Activated T-cell treated with anti-CD3 and anti-CD28 coated beads for 24 hours (primary cell): ENCODE measurements at regions not wholly inside any gene's neighbourhood (a gene's known extent, or its start where the extent isn't known, plus 50 kb on each side); places are given as distances from the start of the nearest gene placed in this dataset.

ENCODE experiments used
- DNase-seq: peaks from one replicate; pipeline ENCODE4 v3.0.0-alpha.2; 2020; ENCODE audit warnings: low read depth

- no peak for DNase-seq
Observed at GRCh38 chr10:131425752-131426533, 114.4 kb upstream of the TCERG1L start.

GRCh38 chr10:131426534-131426898, 115.0 kb upstream of the TCERG1L start:
- no peak for DNase-seq

- no peak for DNase-seq
Observed at GRCh38 chr10:131427281-131427680, 115.8 kb upstream of the TCERG1L start.

- no peak for DNase-seq
Observed at GRCh38 chr10:131427901-131428300, 116.4 kb upstream of the TCERG1L start.

- DNase-seq, result no peak
Observed at GRCh38 chr10:131429141-131429540, 117.6 kb upstream of the TCERG1L start.

- DNase-seq, result no peak
Observed at GRCh38 chr10:131429942-131430341, 118.4 kb upstream of the TCERG1L start.

- no peak for DNase-seq
Observed at GRCh38 chr10:131430716-131431412, 119.3 kb upstream of the TCERG1L start.

- no peak for DNase-seq
Observed at GRCh38 chr10:131431533-131431932, 120.0 kb upstream of the TCERG1L start.

GRCh38 chr10:131431978-131432690, 120.6 kb upstream of the TCERG1L start:
- no peak for DNase-seq

- no peak for DNase-seq
Observed at GRCh38 chr10:131433568-131433967, 122.0 kb upstream of the TCERG1L start.

- DNase-seq, result no peak
Observed at GRCh38 chr10:131435232-131435631, 123.7 kb upstream of the TCERG1L start.

- DNase-seq, result no peak
Observed at GRCh38 chr10:131435760-131436457, 124.4 kb upstream of the TCERG1L start.

GRCh38 chr10:131436458-131436857, 124.9 kb upstream of the TCERG1L start:
- no peak for DNase-seq

GRCh38 chr10:131437556-131438475, 126.3 kb upstream of the TCERG1L start:
- no peak for DNase-seq

- no peak for DNase-seq
Observed at GRCh38 chr10:131438665-131439064, 127.1 kb upstream of the TCERG1L start.

GRCh38 chr10:131439705-131440104, 128.2 kb upstream of the TCERG1L start:
- DNase-seq, result no peak

GRCh38 chr10:131440405-131441360, 129.2 kb upstream of the TCERG1L start:
- no peak for DNase-seq

GRCh38 chr10:131442271-131442670, 130.8 kb upstream of the TCERG1L start:
- DNase-seq, result no peak

- no peak for DNase-seq
Observed at GRCh38 chr10:131444286-131444685, 132.8 kb upstream of the TCERG1L start.

- no peak for DNase-seq
Observed at GRCh38 chr10:131444862-131445461, 133.4 kb upstream of the TCERG1L start.
